ENCODE measurements at regions not wholly inside any gene's neighbourhood (a gene's known extent, or its start where the extent isn't known, plus 50 kb on each side); places are given as distances from the start of the nearest gene placed in this dataset.

DNA sequence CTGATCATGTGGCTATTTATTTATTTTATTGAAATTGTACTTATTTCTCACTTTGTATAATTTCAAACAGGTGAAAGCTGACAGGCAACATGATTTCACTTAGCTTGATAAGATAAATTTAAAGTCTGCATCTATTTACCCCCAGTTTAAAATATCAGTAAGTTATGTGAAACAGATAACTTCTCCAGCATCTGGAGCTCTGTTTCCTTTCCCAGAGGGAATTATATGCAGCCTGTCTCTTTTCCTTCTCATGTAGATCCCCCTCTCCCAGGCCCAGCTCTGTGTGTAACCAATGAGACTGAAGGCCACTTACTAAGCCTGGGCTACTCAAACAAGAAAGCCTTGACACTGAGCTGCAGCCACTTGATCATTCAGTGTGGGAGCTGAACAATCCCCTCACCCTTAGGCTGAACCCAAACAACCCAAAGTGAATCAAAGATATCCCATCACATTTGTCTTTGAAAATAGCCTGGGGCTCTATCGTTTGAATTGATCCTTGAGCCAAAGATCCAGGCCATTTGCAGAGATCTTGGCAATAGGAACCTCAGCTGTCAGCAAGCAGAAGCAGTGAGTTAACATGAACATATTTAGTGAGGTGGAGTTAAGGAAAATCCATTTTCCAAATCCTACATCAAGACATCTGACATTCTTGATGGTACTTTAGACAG, 383.9 kb downstream of the TGFB2 start:
- ChIA-PET CTCF (interaction anchor here (0.7 to 1.0 kb wide), 3 partner anchors 9 to 207 kb away, joined by 3 read pairs; no protein-coding TSS in a partner anchor), POLR2A (no interaction called here)
- TF ChIP-seq, protein P1, sequence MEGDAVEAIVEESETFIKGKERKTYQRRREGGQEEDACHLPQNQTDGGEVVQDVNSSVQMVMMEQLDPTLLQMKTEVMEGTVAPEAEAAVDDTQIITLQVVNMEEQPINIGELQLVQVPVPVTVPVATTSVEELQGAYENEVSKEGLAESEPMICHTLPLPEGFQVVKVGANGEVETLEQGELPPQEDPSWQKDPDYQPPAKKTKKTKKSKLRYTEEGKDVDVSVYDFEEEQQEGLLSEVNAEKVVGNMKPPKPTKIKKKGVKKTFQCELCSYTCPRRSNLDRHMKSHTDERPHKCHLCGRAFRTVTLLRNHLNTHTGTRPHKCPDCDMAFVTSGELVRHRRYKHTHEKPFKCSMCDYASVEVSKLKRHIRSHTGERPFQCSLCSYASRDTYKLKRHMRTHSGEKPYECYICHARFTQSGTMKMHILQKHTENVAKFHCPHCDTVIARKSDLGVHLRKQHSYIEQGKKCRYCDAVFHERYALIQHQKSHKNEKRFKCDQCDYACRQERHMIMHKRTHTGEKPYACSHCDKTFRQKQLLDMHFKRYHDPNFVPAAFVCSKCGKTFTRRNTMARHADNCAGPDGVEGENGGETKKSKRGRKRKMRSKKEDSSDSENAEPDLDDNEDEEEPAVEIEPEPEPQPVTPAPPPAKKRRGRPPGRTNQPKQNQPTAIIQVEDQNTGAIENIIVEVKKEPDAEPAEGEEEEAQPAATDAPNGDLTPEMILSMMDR (IDR thresholded peaks at IDR 0.05; ENCODE audit: control extremely low read depth, extremely low read depth, low read depth, missing control alignments): no peak
- DNase-seq (ENCODE audit: extremely low spot score): no peak

DNA sequence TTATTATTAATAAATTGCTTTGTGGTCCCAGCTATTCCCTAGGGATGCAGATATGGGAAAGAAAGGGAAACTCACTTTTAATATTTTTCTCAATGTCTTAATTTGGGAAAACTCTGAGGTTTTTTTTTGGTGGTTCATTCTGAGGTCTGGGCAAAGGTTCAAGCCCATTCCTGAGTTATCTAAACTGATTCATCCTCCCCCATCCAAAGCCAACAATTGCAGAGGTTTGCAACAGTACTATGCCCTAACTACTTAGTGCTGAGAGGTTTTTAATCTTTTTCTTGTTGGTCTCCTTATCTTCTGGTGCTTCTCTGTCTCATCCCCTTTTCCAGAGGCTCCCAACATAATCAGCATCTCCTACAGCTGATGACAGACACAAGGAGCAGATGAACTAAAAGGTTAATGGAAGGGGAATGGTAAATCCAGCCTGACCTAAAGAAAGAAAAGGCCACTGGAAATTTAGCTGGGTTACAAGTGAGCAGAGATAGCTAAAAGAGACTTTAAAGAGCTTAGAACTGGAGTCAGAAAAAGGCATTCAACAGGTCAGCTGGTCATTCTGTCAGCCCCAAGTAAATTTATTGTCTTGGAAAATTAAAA, 390.4 kb downstream of the TGFB2 start:
- ChIA-PET POLR2A (no interaction called here), CTCF (interaction anchor here (1.2 to 1.6 kb wide), 2 partner anchors 8 to 21 kb away, joined by 3 read pairs; no protein-coding TSS in a partner anchor)
- no peak for DNase-seq (ENCODE audit: extremely low spot score)
- TF ChIP-seq, protein P1 (IDR thresholded peaks at IDR 0.05; ENCODE audit: control extremely low read depth, extremely low read depth, low read depth, missing control alignments): no peak

DNA sequence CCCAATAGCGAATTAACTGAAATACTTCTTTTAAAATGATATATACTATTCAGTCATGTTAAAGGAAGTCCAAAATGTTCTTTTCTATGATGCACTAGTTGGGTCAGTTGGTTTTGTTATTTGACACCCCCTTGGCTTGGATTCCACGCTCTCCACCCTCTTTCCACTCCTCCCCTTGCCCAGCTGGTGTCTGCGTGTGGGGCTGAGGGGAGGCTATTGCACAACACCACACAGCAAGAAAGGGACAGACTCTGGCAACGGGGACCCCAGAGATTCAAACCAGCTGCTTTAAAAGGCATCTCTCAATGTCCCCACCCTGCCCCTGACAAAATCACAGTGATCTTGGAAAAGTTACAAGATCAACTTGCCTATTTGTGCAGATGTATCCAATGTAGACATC, 394.3 kb downstream of the TGFB2 start:
- CTCF ChIA-PET: no interaction called here
- TF ChIP-seq, protein P1 (IDR thresholded peaks at IDR 0.05; ENCODE audit: control extremely low read depth, extremely low read depth, low read depth, missing control alignments): no peak
- DNase-seq (ENCODE audit: extremely low spot score): no peak
- POLR2A ChIA-PET: no interaction called here

DNA sequence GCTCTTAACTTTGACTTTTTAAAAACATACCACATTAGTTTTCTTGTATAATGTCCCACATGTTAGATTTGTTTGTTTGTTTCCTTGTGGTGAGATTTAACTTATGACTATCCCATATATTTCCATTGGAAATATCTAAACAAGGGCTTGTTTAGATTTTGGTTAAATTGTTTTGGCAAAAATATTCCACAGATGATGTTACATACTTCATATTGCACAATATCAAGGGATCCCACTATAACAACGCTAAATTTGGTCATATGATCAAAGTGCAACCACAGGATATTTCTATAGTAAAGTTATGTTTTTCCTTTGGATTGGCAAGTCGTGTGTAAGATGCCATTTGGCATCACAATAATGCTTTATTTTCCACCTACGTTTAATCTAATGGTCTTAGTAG, 396.7 kb downstream of the TGFB2 start:
- TF ChIP-seq, protein P1 (IDR thresholded peaks at IDR 0.05; ENCODE audit: control extremely low read depth, extremely low read depth, low read depth, missing control alignments): no peak
- POLR2A ChIA-PET: no interaction called here
- CTCF ChIA-PET: no interaction called here
- no peak for DNase-seq (ENCODE audit: extremely low spot score)

DNA sequence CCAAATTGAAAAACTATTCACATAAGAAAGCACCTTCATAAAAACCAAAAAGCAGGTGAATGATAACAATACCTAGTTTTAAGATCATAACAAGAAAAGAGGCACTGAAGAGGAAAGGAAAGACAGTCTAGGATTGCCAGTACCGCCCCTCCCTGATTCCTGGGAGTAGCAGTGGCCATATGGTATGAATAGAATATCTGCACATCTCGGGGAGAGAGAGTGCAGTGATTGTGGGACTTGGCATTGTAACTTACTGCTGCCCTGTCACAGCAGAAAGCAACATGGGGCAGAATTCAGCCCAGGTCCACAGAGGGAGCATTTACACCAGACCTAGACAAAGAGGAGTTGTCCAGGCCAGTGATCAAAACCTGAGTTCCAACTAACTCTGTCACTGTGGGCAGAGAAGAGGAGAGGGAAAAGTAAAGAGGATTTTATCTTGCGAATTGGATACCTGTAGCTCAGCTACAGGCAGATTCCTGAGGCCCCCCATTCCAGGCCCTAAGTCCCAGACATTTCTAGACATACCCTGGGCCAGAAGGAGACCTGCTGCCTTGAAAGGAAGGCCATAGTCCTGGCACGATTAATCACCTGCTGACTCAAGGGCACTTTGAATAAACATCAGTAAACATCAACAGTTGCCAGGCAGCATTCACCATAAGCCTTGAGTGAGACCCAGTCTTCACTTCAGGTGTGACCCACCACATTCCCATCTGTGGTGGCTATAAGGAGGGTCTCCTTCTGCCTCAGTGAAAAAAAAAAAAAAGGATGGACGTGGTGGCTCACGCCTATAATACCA, 397.5 kb downstream of the TGFB2 start:
- CTCF ChIA-PET: interaction anchor here (0.9 kb wide), 1 partner anchor 9 kb away, joined by 3 read pairs; no protein-coding TSS in a partner anchor

More for the DNA sequence above, 397.5 kb downstream of the TGFB2 start:
- DNase-seq (ENCODE audit: extremely low spot score): no peak
- TF ChIP-seq, protein P1 (IDR thresholded peaks at IDR 0.05; ENCODE audit: control extremely low read depth, extremely low read depth, low read depth, missing control alignments): no peak
- POLR2A ChIA-PET: no interaction called here

Data from GM10248 (cell line).